ENCODE measurements at regions not wholly inside any gene's neighbourhood (a gene's known extent, or its start where the extent isn't known, plus 50 kb on each side); places are given as distances from the start of the nearest gene placed in this dataset.

- no peaks in the 10 kb centered on the region for H3K9me3 ChIP-seq (ENCODE audit: low read length)
- H3K4me3 ChIP-seq (ENCODE audit: low read depth, low read length, poor library complexity, severe bottlenecking): no peak overlapping the region
- no peaks in the 10 kb centered on the region for H3K9me2 ChIP-seq (ENCODE audit: low read depth, low read length)
- no peak overlapping the region for H3K9ac ChIP-seq (ENCODE audit: low read length)
- no peaks in the 10 kb centered on the region for H3K27me3 ChIP-seq (ENCODE audit: insufficient read depth, low read length)
- H3K79me2 ChIP-seq (ENCODE audit: insufficient read depth, low read length): no peaks in the 10 kb centered on the region
- no peak for TF ChIP-seq CTCF (IDR thresholded peaks at IDR 0.05; ENCODE audit: low read length)
- no peak for TF ChIP-seq EZH2 (IDR thresholded peaks at IDR 0.05; ENCODE audit: borderline replicate concordance, low read length)
- H3K27ac ChIP-seq (ENCODE audit: low read depth, low read length, poor library complexity, severe bottlenecking): no peak overlapping the region
- no peaks in the 10 kb centered on the region for H3F3A ChIP-seq (ENCODE audit: insufficient read depth, low read length)
- H3K4me1 ChIP-seq (ENCODE audit: insufficient read depth, low read length, severe bottlenecking): no peaks in the 10 kb centered on the region
- no peak overlapping the region for H3K4me2 ChIP-seq (ENCODE audit: low read length)
- H4K20me1 ChIP-seq (ENCODE audit: insufficient read depth, low read length): no peaks in the 10 kb centered on the region
- H2AFZ ChIP-seq (ENCODE audit: low read length): no peak overlapping the region
- H3K36me3 ChIP-seq (ENCODE audit: insufficient read depth, low read length): no peaks in the 10 kb centered on the region
These were observed 519.8 kb upstream of the GOLIM4 start for GRCh38 chr3:168615493-168616020.

- no peaks in the 10 kb centered on the region for H4K20me1 ChIP-seq (ENCODE audit: insufficient read depth, low read length)
- H3K27ac ChIP-seq (ENCODE audit: low read depth, low read length, poor library complexity, severe bottlenecking): no peak overlapping the region
- H3K79me2 ChIP-seq (ENCODE audit: insufficient read depth, low read length): no peaks in the 10 kb centered on the region
- H3F3A ChIP-seq (ENCODE audit: insufficient read depth, low read length): no peaks in the 10 kb centered on the region
- H3K27me3 ChIP-seq (ENCODE audit: insufficient read depth, low read length): no peaks in the 10 kb centered on the region
- H3K4me3 ChIP-seq (ENCODE audit: low read depth, low read length, poor library complexity, severe bottlenecking): no peak overlapping the region
- TF ChIP-seq CTCF (IDR thresholded peaks at IDR 0.05; ENCODE audit: low read length) (no peak), EZH2 (IDR thresholded peaks at IDR 0.05; ENCODE audit: borderline replicate concordance, low read length) (no peak)
- H3K4me1 ChIP-seq (ENCODE audit: insufficient read depth, low read length, severe bottlenecking): no peaks in the 10 kb centered on the region
- H2AFZ ChIP-seq (ENCODE audit: low read length): no peak overlapping the region
- no peak overlapping the region for H3K4me2 ChIP-seq (ENCODE audit: low read length)
- no peaks in the 10 kb centered on the region for H3K9me3 ChIP-seq (ENCODE audit: low read length)
- no peaks in the 10 kb centered on the region for H3K36me3 ChIP-seq (ENCODE audit: insufficient read depth, low read length)
- H3K9ac ChIP-seq (ENCODE audit: low read length): no peak overlapping the region
- H3K9me2 ChIP-seq (ENCODE audit: low read depth, low read length): no peaks in the 10 kb centered on the region
These were observed 517.4 kb upstream of the GOLIM4 start for GRCh38 chr3:168613151-168613550.

GRCh38 chr3:168612671-168613070 lies 516.9 kb upstream of the GOLIM4 start:
- Histone ChIP-seq H4K20me1 (ENCODE audit: insufficient read depth, low read length) (no peaks in the 10 kb centered on the region), H3K27ac (ENCODE audit: low read depth, low read length, poor library complexity, severe bottlenecking) (no peak overlapping the region), H3K9ac (ENCODE audit: low read length) (no peak overlapping the region), H3K4me3 (ENCODE audit: low read depth, low read length, poor library complexity, severe bottlenecking) (no peak overlapping the region), H2AFZ (ENCODE audit: low read length) (no peak overlapping the region), H3K4me2 (ENCODE audit: low read length) (no peak overlapping the region), H3K27me3 (ENCODE audit: insufficient read depth, low read length) (no peaks in the 10 kb centered on the region), H3F3A (ENCODE audit: insufficient read depth, low read length) (no peaks in the 10 kb centered on the region), H3K4me1 (ENCODE audit: insufficient read depth, low read length, severe bottlenecking) (no peaks in the 10 kb centered on the region), H3K9me2 (ENCODE audit: low read depth, low read length) (no peaks in the 10 kb centered on the region), H3K79me2 (ENCODE audit: insufficient read depth, low read length) (no peaks in the 10 kb centered on the region), H3K36me3 (ENCODE audit: insufficient read depth, low read length) (no peaks in the 10 kb centered on the region), H3K9me3 (ENCODE audit: low read length) (no peaks in the 10 kb centered on the region)
- TF ChIP-seq EZH2 (IDR thresholded peaks at IDR 0.05; ENCODE audit: borderline replicate concordance, low read length): no peak
- no peak for TF ChIP-seq CTCF (IDR thresholded peaks at IDR 0.05; ENCODE audit: low read length)
